Heart left ventricle (tissue), 16 donors: ENCODE measurements at regions not wholly inside any gene's neighbourhood (a gene's known extent, or its start where the extent isn't known, plus 50 kb on each side); places are given as distances from the start of the nearest gene placed in this dataset.

Experiments used
- ATAC-seq, 4 donors: fragments of 200-7000 bp; cut with Tn5 transposase; one replicate each; pipeline ENCODE4 v1.9.1; 2020 to 2022; ENCODE audit warnings: moderate library complexity in 4 of 4, mild to moderate bottlenecking in 3 of 4, moderate number of reproducible peaks in 1 of 4
- DNase-seq, 5 donors: peaks; one replicate each; pipeline ENCODE4 v3.0.0-alpha.2; 2020
- H3K27ac ChIP-seq, 12 donors: fragments of 200-600 bp; sonication (generic) in 4 of 12; one replicate each; pipeline versions ENCODE4 v1.5.0 to v1.8.0; 2016 to 2022; ENCODE audit warnings: mild to moderate bottlenecking in 2 of 12
- H3K27me3 ChIP-seq, 9 donors: fragments of 200-600 bp; sonication (generic) in 2 of 9; one replicate each; pipeline versions ENCODE4 v1.5.1 to v1.8.0; 2016 to 2022; ENCODE audit warnings: mild to moderate bottlenecking in 3 of 9
- H3K36me3 ChIP-seq, 9 donors: fragments of 200-600 bp; sonication (generic) in 2 of 9; one replicate each; pipeline versions ENCODE4 v1.5.0 to v1.8.0; 2018 to 2022; ENCODE audit warnings: mild to moderate bottlenecking in 2 of 9
- H3K4me1 ChIP-seq, 12 donors: fragments of 200-600 bp; sonication (generic) in 4 of 12; one replicate each; pipeline versions ENCODE4 v1.5.0 to v1.8.0; 2016 to 2022; ENCODE audit warnings: mild to moderate bottlenecking in 3 of 12
- H3K4me3 ChIP-seq, 12 donors: fragments of 200-600 bp; sonication (generic) in 4 of 12; one replicate each; pipeline versions ENCODE4 v1.5.0 to v1.8.0; 2017 to 2022; ENCODE audit warnings: mild to moderate bottlenecking in 9 of 12, moderate library complexity in 4 of 12
- H3K9me3 ChIP-seq, 12 donors: fragments of 200-600 bp; sonication (generic) in 4 of 12; one replicate each; pipeline versions ENCODE4 v1.5.0 to v1.8.0; 2016 to 2022; ENCODE audit warnings: mild to moderate bottlenecking in 1 of 12
- POLR2A ChIP-seq, 2 donors: fragments of 450-650 bp; IDR thresholded peaks; one replicate each; pipeline ENCODE4 v1.6.1; 2017; ENCODE audit warnings: antibody characterized with exemption in 2 of 2, mild to moderate bottlenecking in 2 of 2, moderate library complexity in 2 of 2
- WGBS, 4 donors: extraction: QIAGEN DNeasy Blood & Tissue Kit in 2 of 4; methylation state at CpG; one replicate each; pipeline versions ENCODE4 v1.1.5 to v1.1.7; 2013 to 2018; 5-methylcytosine and 5-hydroxymethylcytosine counted together
- intact Hi-C, 10 donors: fragments of 100-400 bp; cut with DNase I; formaldehyde crosslinking; loops; one replicate each; pipeline versions ENCODE4 v1.11.1 to v1.14.2; 2022
- TF ChIP-seq, protein P1 (sequence below), 12 donors: fragments of 200-600 bp; sonication (generic) in 4 of 12; IDR thresholded peaks; one replicate each; pipeline versions ENCODE4 v1.5.0 to v1.8.0; 2018 to 2022; ENCODE audit warnings: antibody characterized with exemption in 12 of 12, mild to moderate bottlenecking in 5 of 12
- donor health status: ischemic (EF 13 %, LVEDD 7.1; RV severe dilation, severe dysfunction).
- donor health status: healthy with polysubstance abuse.
- donor health status: DM: no; HTN: yes; CAD: no.
- donor health status: DM: no; HTN: no; CAD: no.
- donor health status: ischemic (EF 25% LVEDD 6.9; RV normal size, moderate dysfunction).
- donor health status: ischemic (EF 25% LVEDD 5.7; RV mildly dilated, moderate dysfunction).
- donor health status: healthy.
- donor health status: DM: yes; HTN: yes; CAD: no.
- donor health status: ischemic (EF 35%, LVEDD 5.7; RV mildly dilated, moderate dysfunction).
- donor health status: nonischemic (EF 11% LVEDD 7.7; RV severe dilation, severe dysfunction).
- donor health status: DM: yes; HTN: yes; CAD: no.
- donor health status: PGD.
- donor health status: ischemic (EF 29% LVEDD 5.4; RV normal size, mild dysfunction).
- donor health status: nonischemic (EF 23%, LVEDD 6.1; RV moderate dilation, normal function).

DNA sequence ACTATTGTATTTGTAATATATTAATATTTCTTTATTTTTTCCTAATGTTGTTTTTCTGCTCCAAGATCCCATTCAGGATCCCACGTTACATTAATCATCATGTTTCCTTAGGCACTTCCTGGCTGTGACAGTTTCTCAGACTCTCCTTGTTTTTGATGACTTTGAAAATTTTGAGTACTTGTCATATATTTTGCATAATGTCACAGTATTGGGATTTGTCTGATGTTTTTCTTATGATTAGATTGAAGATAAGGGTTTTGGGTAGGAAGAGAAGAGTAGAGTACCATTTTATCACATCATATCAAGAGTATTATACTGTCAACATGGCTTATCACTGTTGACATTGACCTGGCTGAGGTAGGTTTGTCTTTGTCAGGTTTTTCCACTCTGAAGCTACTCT lies 146.3 kb upstream of the TPK1 start:
- DNase-seq = no peak
- Histone ChIP-seq H3K36me3 (no peaks in the 10 kb centered on the region), H3K27me3 (no peaks in the 10 kb centered on the region), H3K27ac (no peak overlapping the region), H3K4me3 (no peak overlapping the region), H3K4me1 (no peaks in the 10 kb centered on the region), H3K9me3 (peaks cover 0 to 4% (median 0%) of the 10 kb centered on the region in 12 donors)
- no peak for TF ChIP-seq POLR2A (IDR thresholded peaks at IDR 0.05)
- TF ChIP-seq, protein P1, sequence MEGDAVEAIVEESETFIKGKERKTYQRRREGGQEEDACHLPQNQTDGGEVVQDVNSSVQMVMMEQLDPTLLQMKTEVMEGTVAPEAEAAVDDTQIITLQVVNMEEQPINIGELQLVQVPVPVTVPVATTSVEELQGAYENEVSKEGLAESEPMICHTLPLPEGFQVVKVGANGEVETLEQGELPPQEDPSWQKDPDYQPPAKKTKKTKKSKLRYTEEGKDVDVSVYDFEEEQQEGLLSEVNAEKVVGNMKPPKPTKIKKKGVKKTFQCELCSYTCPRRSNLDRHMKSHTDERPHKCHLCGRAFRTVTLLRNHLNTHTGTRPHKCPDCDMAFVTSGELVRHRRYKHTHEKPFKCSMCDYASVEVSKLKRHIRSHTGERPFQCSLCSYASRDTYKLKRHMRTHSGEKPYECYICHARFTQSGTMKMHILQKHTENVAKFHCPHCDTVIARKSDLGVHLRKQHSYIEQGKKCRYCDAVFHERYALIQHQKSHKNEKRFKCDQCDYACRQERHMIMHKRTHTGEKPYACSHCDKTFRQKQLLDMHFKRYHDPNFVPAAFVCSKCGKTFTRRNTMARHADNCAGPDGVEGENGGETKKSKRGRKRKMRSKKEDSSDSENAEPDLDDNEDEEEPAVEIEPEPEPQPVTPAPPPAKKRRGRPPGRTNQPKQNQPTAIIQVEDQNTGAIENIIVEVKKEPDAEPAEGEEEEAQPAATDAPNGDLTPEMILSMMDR (IDR thresholded peaks at IDR 0.05) = no peak
- 0 to 35% (median 11%) methylated on average over 1 of the region's 1 CpG for WGBS, 4 donors
- intact Hi-C loops = no loop called here
- no peak for ATAC-seq

DNA sequence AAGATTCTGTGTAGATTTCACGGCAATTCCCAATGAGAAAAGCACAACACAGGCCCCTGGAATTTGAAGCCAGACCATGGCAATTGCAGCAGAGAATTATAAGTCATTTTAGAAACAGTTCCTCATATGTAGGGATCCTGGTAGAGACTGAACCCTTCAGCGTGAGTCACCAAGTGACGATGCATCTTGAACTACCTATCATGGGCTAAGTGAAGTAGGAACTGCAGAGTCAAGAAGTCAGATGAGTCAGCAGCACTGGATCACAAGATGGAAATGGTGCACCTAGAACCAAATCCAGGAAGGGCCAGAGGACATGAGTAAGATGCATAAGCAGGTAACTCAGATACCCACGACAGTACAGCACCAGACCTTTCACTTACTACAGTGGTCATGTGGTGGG lies 140.0 kb upstream of the TPK1 start:
- Histone ChIP-seq H3K36me3 (no peaks in the 10 kb centered on the region), H3K4me3 (no peak overlapping the region), H3K9me3 (peaks cover 0 to 4% (median 0%) of the 10 kb centered on the region in 12 donors), H3K27me3 (no peaks in the 10 kb centered on the region), H3K4me1 (no peaks in the 10 kb centered on the region), H3K27ac (no peak overlapping the region)
- ATAC-seq (no peak), DNase-seq (no peak)
- TF ChIP-seq, protein P1 (IDR thresholded peaks at IDR 0.05) = no peak
- TF ChIP-seq POLR2A (IDR thresholded peaks at IDR 0.05) = no peak
- WGBS, 4 donors = 68 to 69% (median 69%) methylated on average over 4 of the region's 4 CpGs
- intact Hi-C loops = no loop called here

DNA sequence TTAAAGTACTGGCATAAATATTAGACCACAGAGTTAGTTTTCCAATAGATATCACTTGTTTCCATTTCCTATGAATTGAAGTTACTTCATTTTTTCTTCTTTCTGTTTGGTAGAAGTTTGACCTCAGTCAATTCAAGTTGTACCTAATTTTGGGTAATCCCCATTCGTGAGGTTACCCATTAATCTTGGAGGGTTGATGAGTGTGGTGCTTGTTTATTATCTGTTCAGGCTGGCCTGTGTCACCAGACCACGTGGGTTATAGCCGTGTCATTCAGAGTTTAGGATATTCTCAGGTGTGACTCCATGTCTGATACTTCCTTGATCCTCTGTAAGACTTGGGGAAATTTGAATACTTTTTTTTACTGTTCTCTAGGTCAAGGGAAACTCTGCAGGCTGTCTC lies 133.9 kb upstream of the TPK1 start:
- TF ChIP-seq POLR2A (IDR thresholded peaks at IDR 0.05) = no peak
- TF ChIP-seq, protein P1 (IDR thresholded peaks at IDR 0.05) = no peak
- Histone ChIP-seq H3K4me3 (no peak overlapping the region), H3K9me3 (no peaks in the 10 kb centered on the region), H3K36me3 (no peaks in the 10 kb centered on the region), H3K27me3 (peaks cover 0 to under 1% (median 0%) of the 10 kb centered on the region in 9 donors), H3K27ac (no peak overlapping the region), H3K4me1 (no peaks in the 10 kb centered on the region)
- WGBS, 4 donors = 57 to 73% (median 68%) methylated on average over 3 of the region's 3 CpGs
- intact Hi-C loops = no loop called here
- ATAC-seq (no peak), DNase-seq (no peak)

DNA sequence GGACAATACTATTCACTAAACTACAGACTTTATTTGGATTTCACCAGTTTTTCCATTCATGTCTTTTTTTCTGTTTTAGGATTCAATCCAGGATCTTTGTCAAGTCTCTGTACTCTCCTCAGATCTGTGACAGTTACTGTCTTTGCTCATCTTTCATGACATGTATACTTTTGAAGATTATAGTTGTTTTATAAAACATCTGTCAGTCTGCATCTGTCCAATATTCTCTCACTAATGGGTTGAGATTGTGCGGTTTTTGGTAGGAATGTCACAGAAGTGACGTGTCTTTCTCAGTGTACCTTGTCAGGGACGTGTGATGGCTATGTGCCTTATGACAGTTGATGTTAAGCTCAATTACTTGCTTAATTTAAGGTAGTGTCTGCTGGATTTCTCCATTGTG lies 124.9 kb upstream of the TPK1 start:
- Histone ChIP-seq H3K36me3 (no peaks in the 10 kb centered on the region), H3K27me3 (peaks cover 0 to 2% (median 0%) of the 10 kb centered on the region in 9 donors), H3K4me1 (no peaks in the 10 kb centered on the region), H3K27ac (no peak overlapping the region), H3K4me3 (no peak overlapping the region), H3K9me3 (no peaks in the 10 kb centered on the region)
- intact Hi-C loops = no loop called here
- ATAC-seq = no peak
- no peak for TF ChIP-seq POLR2A (IDR thresholded peaks at IDR 0.05)
- TF ChIP-seq, protein P1 (IDR thresholded peaks at IDR 0.05) = no peak
- DNase-seq = no peak
- 67 to 79% (median 76%) methylated on average over 3 of the region's 3 CpGs for WGBS, 4 donors
